ENCODE measurements at regions not wholly inside any gene's neighbourhood (a gene's known extent, or its start where the extent isn't known, plus 50 kb on each side); places are given as distances from the start of the nearest gene placed in this dataset.

GRCh38 chr2:81767187-81767912 is 1462.8 kb upstream of the LRRTM1 start:
- no peak for DNase-seq (ENCODE audit: low read depth)
- H3K4me3 ChIP-seq (ENCODE audit: control insufficient read depth, low read depth, low read length): no peak overlapping the region
- TF ChIP-seq, protein P1, sequence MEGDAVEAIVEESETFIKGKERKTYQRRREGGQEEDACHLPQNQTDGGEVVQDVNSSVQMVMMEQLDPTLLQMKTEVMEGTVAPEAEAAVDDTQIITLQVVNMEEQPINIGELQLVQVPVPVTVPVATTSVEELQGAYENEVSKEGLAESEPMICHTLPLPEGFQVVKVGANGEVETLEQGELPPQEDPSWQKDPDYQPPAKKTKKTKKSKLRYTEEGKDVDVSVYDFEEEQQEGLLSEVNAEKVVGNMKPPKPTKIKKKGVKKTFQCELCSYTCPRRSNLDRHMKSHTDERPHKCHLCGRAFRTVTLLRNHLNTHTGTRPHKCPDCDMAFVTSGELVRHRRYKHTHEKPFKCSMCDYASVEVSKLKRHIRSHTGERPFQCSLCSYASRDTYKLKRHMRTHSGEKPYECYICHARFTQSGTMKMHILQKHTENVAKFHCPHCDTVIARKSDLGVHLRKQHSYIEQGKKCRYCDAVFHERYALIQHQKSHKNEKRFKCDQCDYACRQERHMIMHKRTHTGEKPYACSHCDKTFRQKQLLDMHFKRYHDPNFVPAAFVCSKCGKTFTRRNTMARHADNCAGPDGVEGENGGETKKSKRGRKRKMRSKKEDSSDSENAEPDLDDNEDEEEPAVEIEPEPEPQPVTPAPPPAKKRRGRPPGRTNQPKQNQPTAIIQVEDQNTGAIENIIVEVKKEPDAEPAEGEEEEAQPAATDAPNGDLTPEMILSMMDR (IDR thresholded peaks at IDR 0.05; ENCODE audit: control insufficient read depth, insufficient read depth, low read depth, low read length, missing control alignments): no peak

- DNase-seq (ENCODE audit: low read depth): no peak
- TF ChIP-seq, protein P1 (IDR thresholded peaks at IDR 0.05; ENCODE audit: control insufficient read depth, insufficient read depth, low read depth, low read length, missing control alignments): no peak
- H3K4me3 ChIP-seq (ENCODE audit: control insufficient read depth, low read depth, low read length): no peak overlapping the region
Measured at GRCh38 chr2:81747481-81748070, 1443.0 kb upstream of the LRRTM1 start.

GRCh38 chr2:81739966-81740365 is 1435.4 kb upstream of the LRRTM1 start:
- TF ChIP-seq, protein P1 (IDR thresholded peaks at IDR 0.05; ENCODE audit: control insufficient read depth, insufficient read depth, low read depth, low read length, missing control alignments): no peak
- no peak for DNase-seq (ENCODE audit: low read depth)
- no peak overlapping the region for H3K4me3 ChIP-seq (ENCODE audit: control insufficient read depth, low read depth, low read length)

DNA sequence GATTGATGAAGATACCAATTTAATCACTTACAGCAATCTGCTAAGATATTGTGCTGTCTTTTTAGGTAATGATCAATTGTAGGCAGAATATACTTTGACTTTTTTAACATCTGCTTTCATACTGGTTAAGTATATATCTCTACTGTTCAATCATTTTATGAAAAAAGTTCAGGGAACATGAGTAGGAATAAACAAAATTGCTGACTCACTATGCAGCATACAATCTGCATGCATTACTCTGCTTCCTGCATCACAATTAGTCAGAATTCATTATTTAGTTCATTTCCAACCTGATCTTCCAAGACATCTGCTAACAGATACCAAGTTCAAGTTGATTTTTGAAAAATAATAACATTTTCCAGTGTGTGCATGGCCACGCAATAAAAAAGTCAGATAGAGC is 1430.4 kb upstream of the LRRTM1 start:
- TF ChIP-seq, protein P1 (IDR thresholded peaks at IDR 0.05; ENCODE audit: control insufficient read depth, insufficient read depth, low read depth, low read length, missing control alignments): no peak
- DNase-seq (ENCODE audit: low read depth): no peak
- no peak overlapping the region for H3K4me3 ChIP-seq (ENCODE audit: control insufficient read depth, low read depth, low read length)

DNA sequence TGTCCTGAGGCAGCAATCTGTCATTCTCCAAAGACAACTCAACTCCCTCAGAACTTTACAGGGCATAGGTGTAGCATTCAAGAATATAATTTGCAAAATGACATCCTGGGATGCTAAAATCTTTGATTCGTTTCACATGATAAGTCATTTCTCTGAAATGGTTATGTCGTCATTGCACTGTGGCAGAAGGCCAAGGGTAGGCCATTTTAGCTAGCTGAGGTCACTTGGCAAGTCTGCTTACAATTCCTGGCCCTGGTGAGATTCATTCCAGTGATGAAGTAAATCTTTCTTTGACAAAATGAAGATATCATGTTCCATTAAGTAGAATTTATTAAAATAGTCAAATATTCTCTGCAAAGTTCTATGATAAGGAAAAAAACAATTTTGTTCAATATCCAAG is 1410.3 kb upstream of the LRRTM1 start:
- TF ChIP-seq, protein P1 (IDR thresholded peaks at IDR 0.05; ENCODE audit: control insufficient read depth, insufficient read depth, low read depth, low read length, missing control alignments): no peak
- DNase-seq (ENCODE audit: low read depth): no peak
- H3K4me3 ChIP-seq (ENCODE audit: control insufficient read depth, low read depth, low read length): no peak overlapping the region

- no peak overlapping the region for H3K4me3 ChIP-seq (ENCODE audit: control insufficient read depth, low read depth, low read length)
- TF ChIP-seq, protein P1 (IDR thresholded peaks at IDR 0.05; ENCODE audit: control insufficient read depth, insufficient read depth, low read depth, low read length, missing control alignments): no peak
- DNase-seq (ENCODE audit: low read depth): no peak
Measured at GRCh38 chr2:81706856-81707255, 1402.3 kb upstream of the LRRTM1 start.
